Astrocyte of the cerebellum (primary cell): ENCODE measurements at regions not wholly inside any gene's neighbourhood (a gene's known extent, or its start where the extent isn't known, plus 50 kb on each side); places are given as distances from the start of the nearest gene placed in this dataset.

ENCODE experiments used
- DNase-seq: peaks from one replicate; pipeline ENCODE4 v3.0.0-alpha.2; 2011; ENCODE audit warnings: low read depth
- H3K4me3 ChIP-seq: 2 replicates; pipeline ENCODE4 v1.5.1; 2011; ENCODE audit warnings: mild to moderate bottlenecking, low read depth, low read length, moderate library complexity
- in situ Hi-C: cut with HindIII; loops from 2 replicates; pipeline ENCODE4 v1.10.0; 2017; ENCODE audit warnings: low sequenced_read_pairs
- TF ChIP-seq, protein P1 (sequence below): IDR thresholded peaks from 2 replicates; pipeline ENCODE4 v1.5.1; 2012; ENCODE audit warnings: low read length, low read depth, moderate library complexity, mild to moderate bottlenecking; ENCODE audit errors: missing control alignments

DNA sequence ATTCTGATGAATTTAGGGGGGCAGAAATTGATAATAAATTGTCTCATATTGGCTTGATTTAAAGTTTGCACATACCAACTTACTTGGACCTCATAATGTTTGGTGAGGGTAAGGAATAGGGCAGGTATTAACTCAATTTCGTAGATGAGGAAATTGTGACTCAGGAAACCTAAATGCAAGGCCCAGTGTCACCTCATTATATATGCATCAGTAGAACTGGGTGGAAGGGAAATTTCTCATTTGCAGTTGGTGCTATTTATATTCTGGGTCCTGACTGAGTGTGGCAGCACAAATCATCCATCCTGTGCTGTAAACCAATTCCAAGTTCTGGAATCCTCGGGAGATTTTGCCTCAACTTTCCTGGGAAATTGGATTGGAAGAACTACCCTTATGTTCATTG lies 103.0 kb downstream of the SPATA31D1 start:
- in situ Hi-C loops = no loop called here
- TF ChIP-seq, protein P1, sequence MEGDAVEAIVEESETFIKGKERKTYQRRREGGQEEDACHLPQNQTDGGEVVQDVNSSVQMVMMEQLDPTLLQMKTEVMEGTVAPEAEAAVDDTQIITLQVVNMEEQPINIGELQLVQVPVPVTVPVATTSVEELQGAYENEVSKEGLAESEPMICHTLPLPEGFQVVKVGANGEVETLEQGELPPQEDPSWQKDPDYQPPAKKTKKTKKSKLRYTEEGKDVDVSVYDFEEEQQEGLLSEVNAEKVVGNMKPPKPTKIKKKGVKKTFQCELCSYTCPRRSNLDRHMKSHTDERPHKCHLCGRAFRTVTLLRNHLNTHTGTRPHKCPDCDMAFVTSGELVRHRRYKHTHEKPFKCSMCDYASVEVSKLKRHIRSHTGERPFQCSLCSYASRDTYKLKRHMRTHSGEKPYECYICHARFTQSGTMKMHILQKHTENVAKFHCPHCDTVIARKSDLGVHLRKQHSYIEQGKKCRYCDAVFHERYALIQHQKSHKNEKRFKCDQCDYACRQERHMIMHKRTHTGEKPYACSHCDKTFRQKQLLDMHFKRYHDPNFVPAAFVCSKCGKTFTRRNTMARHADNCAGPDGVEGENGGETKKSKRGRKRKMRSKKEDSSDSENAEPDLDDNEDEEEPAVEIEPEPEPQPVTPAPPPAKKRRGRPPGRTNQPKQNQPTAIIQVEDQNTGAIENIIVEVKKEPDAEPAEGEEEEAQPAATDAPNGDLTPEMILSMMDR = no peak
- DNase-seq = no peak
- H3K4me3 ChIP-seq = no peak overlapping the region

DNA sequence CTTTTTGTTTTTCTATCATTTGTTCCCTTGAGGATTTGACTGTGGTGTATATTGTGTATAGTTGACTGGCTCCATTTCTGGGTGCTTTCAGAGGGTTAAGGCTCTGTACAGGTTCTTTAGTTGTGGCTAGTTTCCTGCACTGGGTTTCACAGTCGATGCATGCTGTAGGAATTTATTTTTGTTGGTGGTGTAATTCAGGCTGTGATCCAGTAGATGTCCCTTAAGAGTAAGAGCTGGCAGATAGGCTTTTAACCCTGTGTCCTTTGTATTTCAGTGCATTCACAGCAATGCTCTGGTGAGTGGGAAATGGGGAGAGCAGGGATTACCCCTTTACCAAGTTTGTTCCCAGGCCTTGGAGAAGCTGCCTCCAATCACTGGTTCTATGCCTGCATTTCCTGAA lies 112.9 kb downstream of the SPATA31D1 start:
- in situ Hi-C loops = no loop called here
- no peak for DNase-seq
- no peak overlapping the region for H3K4me3 ChIP-seq
- TF ChIP-seq, protein P1 = no peak

DNA sequence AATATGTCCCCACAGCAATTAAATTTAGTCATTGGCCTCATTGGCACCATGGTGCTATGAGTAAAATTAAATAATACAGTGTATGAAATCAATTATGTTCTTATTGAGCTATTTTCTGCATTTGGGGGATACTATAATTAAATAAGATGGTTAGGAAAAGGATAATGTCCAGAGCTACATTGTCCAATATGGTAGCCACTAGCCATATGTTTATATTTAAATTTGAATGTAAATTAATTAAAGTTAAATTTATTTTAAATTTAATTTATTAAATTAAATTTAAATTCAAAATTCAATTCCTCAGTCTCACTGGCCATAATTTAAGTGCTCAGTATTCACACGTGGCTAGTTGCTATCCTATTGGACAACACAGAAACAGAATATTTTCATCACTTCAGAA lies 115.7 kb downstream of the SPATA31D1 start:
- in situ Hi-C loops = no loop called here
- H3K4me3 ChIP-seq = no peak overlapping the region
- TF ChIP-seq, protein P1 = no peak
- DNase-seq = no peak

DNA sequence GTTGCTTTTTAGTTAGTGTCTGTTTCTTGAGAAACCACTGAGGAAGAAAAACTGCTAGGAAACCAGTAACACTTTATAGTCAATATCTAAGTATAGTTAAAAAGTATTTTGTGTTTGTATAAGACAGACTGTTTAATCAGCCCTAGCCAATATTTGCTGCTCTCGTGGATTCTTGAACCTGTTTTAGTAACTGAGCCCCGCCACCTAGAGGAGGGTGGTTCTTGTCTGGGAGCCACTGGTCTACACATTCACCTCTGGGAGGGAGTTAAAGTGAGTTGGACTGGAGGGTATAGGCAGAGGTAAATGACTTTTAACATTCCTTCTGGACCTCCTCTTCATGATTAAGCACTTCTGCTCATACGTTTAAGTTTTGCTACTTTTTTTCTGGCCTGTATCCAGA lies 117.2 kb downstream of the SPATA31D1 start:
- H3K4me3 ChIP-seq = no peak overlapping the region
- TF ChIP-seq, protein P1 = no peak
- DNase-seq = no peak
- in situ Hi-C loops = no loop called here

DNA sequence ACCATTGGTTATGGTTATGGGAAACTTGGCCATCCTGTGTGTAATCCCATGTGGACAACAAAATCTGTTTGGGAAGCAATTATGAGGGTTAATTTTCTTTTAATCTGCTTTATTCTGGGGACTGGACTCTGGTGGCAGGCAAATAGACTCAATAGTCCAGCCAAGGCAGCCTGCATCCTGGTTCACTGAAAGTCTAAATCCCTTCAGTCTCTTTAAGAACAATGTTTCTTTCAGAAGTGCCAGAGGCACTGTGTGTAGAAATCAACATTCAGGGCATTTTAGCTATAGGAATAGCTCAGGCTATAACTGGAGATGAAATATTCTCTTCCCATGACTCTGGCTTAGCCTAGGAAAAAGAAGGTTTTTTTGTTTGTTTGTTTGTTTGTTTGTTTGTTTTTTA lies 118.0 kb downstream of the SPATA31D1 start:
- DNase-seq = no peak
- in situ Hi-C loops = no loop called here
- H3K4me3 ChIP-seq = no peak overlapping the region
- TF ChIP-seq, protein P1 = no peak

DNA sequence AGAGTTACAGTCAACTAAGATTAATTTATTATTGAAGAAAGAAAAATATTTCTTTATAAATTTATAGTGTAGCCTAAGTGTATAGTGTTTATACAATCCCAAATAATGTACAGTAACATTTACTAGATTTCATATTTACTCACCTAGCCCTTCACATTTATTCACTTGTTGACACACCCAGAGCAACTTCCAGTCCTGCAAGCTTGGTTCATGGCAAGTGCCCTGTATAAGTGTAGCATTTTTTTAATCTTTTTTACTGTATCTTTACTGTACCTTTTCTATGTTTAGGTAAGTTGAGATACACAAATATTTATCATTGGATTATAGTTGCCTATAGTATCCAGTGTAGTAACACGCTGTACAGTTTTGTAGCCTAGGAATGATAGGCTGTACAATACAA lies 119.9 kb downstream of the SPATA31D1 start:
- in situ Hi-C loops = no loop called here
- TF ChIP-seq, protein P1 = no peak
- no peak for DNase-seq
- H3K4me3 ChIP-seq = no peak overlapping the region

DNA sequence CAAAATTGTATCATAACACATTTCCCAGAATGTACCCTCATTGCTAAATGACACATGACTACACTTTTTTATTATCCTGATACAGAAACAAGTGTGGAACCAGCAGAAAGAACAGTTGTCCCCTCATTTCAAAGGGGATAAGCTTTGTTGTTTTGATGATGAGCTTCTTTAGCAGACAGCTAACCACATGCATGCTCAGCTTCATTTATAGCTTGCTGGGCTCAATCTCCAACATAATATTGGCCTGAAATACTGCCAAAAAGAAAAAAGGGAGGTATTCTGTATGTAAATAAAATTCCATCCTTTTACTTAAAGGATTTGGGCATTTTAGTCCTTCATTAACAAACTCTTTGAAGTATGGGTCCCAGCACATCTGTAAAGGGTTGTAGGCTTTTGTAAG lies 120.4 kb downstream of the SPATA31D1 start:
- TF ChIP-seq, protein P1 = no peak
- in situ Hi-C loops = no loop called here
- DNase-seq = no peak
- H3K4me3 ChIP-seq = no peak overlapping the region
